ENCODE measurements at regions not wholly inside any gene's neighbourhood (a gene's known extent, or its start where the extent isn't known, plus 50 kb on each side); places are given as distances from the start of the nearest gene placed in this dataset.

DNA sequence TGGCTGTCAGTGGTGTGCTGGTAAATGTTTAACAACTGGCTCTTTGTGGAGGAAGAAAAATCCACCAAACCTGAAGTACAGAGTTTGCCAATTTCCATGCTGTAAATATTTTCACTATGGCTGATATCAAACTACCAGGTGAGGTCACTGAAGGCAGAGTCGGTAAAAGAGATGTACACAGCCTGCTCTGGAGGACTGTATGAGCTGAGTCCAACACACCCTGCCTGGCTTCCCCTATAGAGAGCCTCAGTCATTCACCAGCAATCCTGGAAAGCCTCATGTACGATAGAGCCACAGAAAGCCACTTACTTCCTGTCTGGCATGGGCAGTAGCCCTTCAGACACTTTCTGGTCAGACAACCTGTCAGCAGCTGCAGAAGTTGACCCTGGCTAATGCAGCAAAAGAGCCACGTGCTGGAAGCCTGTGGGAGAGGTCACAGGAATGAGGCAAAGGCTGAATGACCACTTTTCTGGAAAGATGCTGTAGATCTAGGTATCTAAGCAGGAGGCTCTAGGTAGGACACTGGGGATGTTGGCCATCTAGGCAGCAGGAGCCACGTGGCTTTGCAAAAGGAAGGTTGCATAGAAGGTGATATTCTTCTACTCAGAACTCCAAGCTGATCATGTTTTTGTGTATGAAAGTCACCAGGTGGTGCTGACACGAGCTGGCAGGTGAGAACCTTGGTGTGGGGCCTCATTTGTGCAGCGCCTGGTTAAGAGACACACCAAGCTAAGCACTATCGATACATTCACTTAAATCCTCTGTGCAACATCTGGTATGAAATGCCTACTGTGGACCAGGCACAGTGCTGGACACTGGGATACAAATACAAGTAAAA lies 553.9 kb downstream of the VRK1 start:
- no peak for DNase-seq (ENCODE audit: low read depth)
- no peak for TF ChIP-seq CTCF (conservative IDR thresholded peaks at IDR 0.05; ENCODE audit: low read depth, low read length)
- no peak overlapping the region for H3K4me3 ChIP-seq (ENCODE audit: low read depth, low read length)

GRCh38 chr14:97353102-97353501 lies 555.9 kb downstream of the VRK1 start:
- DNase-seq (ENCODE audit: low read depth) = no peak
- H3K4me3 ChIP-seq (ENCODE audit: low read depth, low read length) = no peak overlapping the region
- no peak for TF ChIP-seq CTCF (conservative IDR thresholded peaks at IDR 0.05; ENCODE audit: low read depth, low read length)

GRCh38 chr14:97354119-97354722 lies 557.0 kb downstream of the VRK1 start:
- no peak for DNase-seq (ENCODE audit: low read depth)
- no peak overlapping the region for H3K4me3 ChIP-seq (ENCODE audit: low read depth, low read length)
- no peak for TF ChIP-seq CTCF (conservative IDR thresholded peaks at IDR 0.05; ENCODE audit: low read depth, low read length)

- TF ChIP-seq CTCF (conservative IDR thresholded peaks at IDR 0.05; ENCODE audit: low read depth, low read length) = no peak
- no peak overlapping the region for H3K4me3 ChIP-seq (ENCODE audit: low read depth, low read length)
- no peak for DNase-seq (ENCODE audit: low read depth)
These were observed 562.2 kb downstream of the VRK1 start for GRCh38 chr14:97359341-97359740.

GRCh38 chr14:97361181-97361580 lies 564.0 kb downstream of the VRK1 start:
- no peak for TF ChIP-seq CTCF (conservative IDR thresholded peaks at IDR 0.05; ENCODE audit: low read depth, low read length)
- no peak for DNase-seq (ENCODE audit: low read depth)
- no peak overlapping the region for H3K4me3 ChIP-seq (ENCODE audit: low read depth, low read length)

DNA sequence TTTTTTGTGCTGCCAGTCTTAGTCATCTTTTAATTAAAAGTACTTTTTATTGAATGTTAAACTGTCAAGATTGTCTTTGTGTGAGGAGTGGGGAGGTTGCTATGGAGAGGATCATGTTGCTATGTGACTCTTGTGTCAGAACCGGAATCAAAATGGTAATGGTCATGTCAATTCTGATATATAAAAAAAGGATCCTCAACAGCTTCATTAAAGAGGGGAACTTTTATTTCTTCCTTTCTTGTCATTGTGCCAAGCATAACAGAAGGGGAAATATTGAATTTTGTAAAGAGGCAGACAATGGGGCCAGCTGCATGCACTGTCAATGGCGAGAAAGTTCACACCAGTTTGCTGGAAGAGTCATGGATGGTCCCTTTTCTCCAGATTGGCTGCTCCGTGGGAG lies 564.8 kb downstream of the VRK1 start:
- no peak for TF ChIP-seq CTCF (conservative IDR thresholded peaks at IDR 0.05; ENCODE audit: low read depth, low read length)

GRCh38 chr14:97366400-97366799 lies 569.2 kb downstream of the VRK1 start:
- DNase-seq (ENCODE audit: low read depth) = no peak
- no peak for TF ChIP-seq CTCF (conservative IDR thresholded peaks at IDR 0.05; ENCODE audit: low read depth, low read length)

More for the DNA sequence above, 564.8 kb downstream of the VRK1 start:
- no peak for DNase-seq (ENCODE audit: low read depth)
- H3K4me3 ChIP-seq (ENCODE audit: low read depth, low read length) = no peak overlapping the region

More at GRCh38 chr14:97366400-97366799, 569.2 kb downstream of the VRK1 start:
- H3K4me3 ChIP-seq (ENCODE audit: low read depth, low read length) = no peak overlapping the region

Measured in choroid plexus epithelial cell (primary cell).